GM18517 (cell line): ENCODE measurements at regions not wholly inside any gene's neighbourhood (a gene's known extent, or its start where the extent isn't known, plus 50 kb on each side); places are given as distances from the start of the nearest gene placed in this dataset.
"Not testable (repeated sequence)": the region's sequence is repeated elsewhere in the genome, so short reads cannot be mapped to it uniquely, and the experiment has no call there.

ENCODE experiments used
- ATAC-seq: cut with Tn5 transposase; IDR thresholded peaks from one replicate; pipeline ENCODE4 v1.9.1; 2021; ENCODE audit warnings: mild to moderate bottlenecking, moderate library complexity; ENCODE audit not compliant: unreplicated experiment

DNA sequence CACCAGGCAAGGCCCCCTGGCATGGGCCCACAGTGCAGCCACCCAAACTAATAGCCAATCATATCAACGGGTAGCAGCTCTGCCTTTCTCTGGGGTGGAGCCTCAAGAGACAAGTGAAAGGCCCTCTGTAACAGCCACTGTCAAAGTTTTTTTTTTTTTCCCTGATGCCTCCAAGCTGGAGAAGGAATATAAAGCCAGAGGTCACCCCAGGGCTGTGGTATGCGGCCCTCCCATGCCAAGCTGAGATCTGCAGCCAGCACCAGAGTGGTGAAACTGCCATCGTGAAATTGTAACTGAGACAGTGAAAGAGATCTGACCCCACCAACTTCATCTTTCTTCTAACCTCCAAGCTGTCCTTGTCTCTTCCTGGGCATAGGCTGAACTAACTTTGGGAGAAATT is 407.0 kb downstream of the KLHL4 start:
- ATAC-seq = no peak

DNA sequence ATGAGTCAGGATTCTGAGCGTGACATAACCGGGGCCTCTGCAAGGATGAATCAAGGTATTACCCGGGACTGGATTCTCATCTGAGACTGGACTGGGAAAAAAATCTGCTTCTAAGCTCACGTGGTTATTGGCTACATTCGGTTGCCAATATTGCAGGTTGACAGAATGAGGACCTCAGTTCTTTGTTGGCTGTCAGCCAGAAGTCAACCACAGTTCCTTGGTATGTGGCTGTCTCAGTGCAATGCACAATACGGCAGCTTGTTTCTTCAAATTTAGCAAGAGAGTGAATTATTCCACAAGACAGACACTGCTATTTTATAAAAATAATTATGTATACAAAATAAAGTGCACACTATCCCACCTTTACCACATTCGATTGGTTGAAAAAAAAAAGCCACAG is 424.2 kb downstream of the KLHL4 start:
- ATAC-seq = no peak

DNA sequence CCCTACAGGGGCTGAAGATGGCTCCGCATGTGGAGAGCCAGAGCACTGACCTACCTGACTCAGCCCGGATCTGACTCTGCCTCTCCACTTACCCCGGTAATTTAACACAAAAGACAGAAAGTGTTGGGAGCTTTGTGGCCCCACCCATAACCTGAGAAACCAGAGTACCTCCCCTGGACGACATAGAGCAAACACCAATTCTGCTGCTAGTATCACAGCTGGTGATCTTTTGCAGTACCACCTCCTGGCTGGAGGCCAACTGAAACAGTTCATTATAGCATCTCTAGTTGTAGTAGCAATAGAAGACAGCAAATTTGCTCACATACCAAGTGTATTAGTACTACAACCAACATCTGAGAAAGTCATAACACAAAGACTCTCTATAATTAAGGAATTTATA is 443.9 kb downstream of the KLHL4 start:
- no peak for ATAC-seq

DNA sequence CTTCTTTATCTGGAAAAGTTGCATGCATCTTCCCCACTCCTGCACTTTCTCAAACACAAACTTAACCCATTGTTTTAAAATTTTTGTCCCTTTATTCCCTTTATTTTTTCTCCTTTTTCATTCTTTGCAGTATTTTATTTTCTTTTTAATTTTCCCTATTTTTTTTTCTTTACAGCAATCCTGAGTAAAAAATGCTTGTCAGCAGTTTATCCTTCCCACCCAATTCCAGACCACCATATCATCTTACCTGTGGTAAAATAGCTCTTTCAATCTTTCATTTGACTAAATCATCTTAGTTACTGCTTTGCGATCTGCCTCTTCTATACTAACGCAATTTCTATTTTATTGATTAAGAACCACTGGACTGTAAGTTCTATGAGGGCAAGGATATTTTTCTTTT is 450.5 kb downstream of the KLHL4 start:
- ATAC-seq = no peak

- not testable (repeated sequence) for ATAC-seq
Measured at GRCh38 chrX:87972121-87972520, 454.5 kb downstream of the KLHL4 start.

DNA sequence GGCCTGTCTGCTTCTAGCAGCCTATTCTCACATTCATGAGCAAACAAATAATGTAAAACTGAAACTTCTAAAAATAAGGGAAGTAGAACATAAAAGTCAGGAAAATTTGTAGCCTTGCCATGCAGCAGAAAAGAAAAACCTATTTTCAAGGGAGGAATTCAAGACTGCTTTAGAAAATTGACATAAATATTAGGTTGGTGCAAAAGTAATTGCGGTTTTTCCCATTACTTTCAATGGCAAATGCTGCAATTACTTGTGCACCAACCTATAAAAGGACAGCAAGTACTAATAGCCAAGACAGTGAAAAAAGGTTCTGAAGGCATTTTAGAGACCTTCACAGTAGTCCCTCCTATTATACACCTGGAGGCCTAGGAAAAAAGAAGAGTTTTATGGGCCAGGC is 457.8 kb downstream of the KLHL4 start:
- ATAC-seq = no peak

- ATAC-seq = not testable (repeated sequence)
Measured at GRCh38 chrX:88007873-88008272, 490.3 kb downstream of the KLHL4 start.

GRCh38 chrX:88024022-88024421 is 506.4 kb downstream of the KLHL4 start:
- ATAC-seq = no peak

DNA sequence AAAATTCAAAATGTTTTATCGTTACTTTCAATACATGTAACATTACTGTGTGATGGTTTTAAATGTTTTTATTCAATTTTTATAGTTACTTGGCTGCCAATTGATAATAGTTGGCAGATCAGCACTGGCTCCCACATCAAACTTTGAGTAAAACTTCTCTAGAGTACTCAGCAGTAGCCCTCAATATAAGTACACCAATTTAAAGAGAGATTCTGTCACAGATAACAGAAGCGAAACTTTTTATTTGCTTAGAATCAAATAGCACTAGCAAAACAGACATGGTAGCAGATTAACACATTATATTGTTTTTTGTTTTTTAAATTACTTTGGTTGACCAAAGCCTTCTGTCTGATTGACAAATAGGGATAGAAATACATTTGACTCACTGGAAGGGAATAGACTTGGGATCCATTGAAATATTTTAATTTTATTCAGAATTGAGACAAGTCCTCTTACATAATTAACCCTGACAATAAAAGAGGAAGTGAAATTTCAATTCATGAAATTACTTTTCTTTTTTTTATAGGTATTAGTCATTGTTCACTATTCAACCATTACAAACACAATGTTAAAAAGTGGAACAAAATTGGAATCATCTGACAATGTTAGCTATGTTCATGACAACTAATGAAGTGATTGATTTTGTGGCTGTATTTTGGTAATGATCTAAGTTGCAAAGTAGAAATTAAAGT is 554.9 kb downstream of the KLHL4 start:
- no peak for ATAC-seq

GRCh38 chrX:88101968-88102367 is 584.4 kb downstream of the KLHL4 start:
- ATAC-seq = no peak

DNA sequence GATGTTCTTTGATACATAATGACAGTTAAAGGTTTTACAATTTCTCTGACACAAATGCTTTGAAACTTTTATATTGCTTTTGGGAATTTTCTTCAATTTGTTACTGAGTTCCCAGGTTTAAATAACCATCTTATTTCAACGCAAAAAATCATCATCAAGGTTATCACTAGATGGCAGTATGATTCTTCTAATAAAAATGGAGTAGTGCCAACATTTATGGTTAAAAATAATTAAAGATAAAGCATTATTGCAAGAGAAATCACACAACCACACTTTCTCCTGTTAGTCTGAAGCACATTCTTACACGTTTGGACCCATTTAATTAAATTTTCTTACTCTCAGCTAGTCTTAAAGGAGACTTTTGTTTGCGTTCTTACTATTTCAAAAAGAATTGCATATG is 611.3 kb upstream of the CPXCR1 start:
- ATAC-seq = no peak

- no peak for ATAC-seq
Measured at GRCh38 chrX:88136328-88136727, 610.7 kb upstream of the CPXCR1 start.

DNA sequence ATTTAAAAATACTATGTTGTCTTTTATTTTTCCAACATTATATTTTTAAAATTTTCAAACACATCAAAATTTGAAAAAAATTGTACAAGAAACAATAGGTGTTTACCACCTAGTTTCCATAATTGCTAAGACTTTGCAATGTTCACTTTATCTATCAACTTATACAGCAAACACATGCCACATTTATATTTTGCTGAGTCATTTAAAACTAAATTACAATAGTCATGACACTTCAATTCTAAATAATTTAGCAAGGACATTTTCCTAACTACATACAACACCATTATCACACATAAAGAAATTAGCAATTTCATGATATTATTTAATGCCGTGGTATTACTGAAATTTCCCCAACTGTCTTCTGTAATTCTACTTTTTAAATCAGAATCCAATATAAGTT is 600.4 kb upstream of the CPXCR1 start:
- ATAC-seq = no peak

- no peak for ATAC-seq
Measured at GRCh38 chrX:88170553-88170952, 576.5 kb upstream of the CPXCR1 start.

DNA sequence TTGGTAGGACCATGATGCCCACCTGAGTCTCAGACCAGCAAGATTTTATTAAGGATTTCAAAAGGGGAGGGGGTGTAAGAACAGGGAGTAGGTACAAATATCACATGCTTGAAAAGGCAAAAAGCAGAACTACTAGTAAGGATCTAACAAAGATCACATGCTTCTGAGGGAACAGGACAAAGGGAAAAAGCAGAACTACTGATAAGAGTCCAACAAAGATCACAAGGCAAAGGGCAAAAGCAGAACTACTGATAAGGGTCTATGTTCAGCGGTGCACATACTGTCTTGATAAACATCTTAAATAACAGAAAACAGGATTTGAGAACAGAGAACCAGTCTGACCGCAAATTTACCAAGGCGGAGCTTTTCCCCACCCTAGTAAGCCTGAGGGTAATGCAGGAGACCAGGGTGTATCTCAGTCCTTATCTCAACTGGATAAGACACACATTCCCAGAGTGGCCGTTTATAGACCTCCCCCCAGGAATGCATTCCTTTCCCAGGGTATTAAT is 573.0 kb upstream of the CPXCR1 start:
- not testable (repeated sequence) for ATAC-seq

DNA sequence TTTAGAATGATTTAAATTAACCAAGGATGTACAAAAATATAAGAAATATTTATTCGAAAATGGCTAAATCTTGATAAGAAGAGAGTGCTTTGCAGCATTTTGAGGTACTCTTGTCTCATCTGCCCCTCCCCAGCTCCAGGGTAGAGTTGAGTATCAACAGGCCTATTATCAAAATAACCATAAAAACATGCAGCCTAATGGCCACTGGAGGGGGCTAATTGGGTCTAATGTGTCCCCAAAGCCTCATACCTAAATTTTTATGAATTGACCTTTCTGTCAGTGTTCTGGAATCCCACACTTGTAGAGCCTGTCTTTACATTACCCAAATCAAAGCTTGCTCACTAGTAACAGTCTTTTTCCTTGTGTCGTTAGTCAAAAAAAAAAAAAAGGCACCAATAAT is 544.9 kb upstream of the CPXCR1 start:
- ATAC-seq = no peak

- no peak for ATAC-seq
Measured at GRCh38 chrX:88244066-88244465, 503.0 kb upstream of the CPXCR1 start.

DNA sequence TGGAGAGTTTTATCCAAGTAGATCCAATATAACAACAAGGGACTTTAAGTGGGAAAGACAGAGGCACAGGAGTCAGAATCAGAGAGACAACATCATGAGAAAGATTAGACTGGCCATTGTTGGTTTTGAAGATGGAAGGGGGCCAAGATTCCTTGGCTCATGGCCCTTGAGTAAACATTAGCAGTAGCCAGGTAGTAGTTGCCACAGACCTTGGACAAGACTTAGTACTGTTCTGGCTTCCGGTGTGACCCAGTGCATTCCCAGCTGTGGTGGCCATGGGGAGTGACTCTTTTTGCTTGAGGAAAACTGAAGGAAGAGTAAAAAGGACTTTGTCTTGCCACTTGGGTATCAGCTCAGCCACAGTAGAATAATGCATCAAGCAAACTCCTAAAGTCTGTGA is 462.2 kb upstream of the CPXCR1 start:
- no peak for ATAC-seq

- not testable (repeated sequence) for ATAC-seq
Measured at GRCh38 chrX:88313972-88314371, 433.1 kb upstream of the CPXCR1 start.

DNA sequence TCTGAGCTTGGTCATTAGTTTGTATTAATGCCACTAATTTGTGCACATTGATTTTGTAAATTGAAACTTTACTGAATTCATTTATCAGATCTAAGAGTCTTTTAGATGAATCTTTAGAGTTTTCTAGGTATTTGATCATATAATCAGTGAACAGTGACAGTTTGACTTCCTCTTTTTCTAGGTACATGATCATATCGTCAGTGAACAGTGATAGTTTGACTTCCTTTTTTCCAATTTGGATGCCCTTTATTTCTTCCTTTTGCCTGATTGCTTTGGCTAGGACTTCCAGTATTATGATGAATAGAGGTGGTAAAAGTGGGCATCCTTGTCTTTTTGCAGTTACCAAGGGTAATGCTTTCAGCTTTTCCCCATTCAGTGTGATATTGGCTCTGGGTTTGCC is 421.4 kb upstream of the CPXCR1 start:
- ATAC-seq = no peak

DNA sequence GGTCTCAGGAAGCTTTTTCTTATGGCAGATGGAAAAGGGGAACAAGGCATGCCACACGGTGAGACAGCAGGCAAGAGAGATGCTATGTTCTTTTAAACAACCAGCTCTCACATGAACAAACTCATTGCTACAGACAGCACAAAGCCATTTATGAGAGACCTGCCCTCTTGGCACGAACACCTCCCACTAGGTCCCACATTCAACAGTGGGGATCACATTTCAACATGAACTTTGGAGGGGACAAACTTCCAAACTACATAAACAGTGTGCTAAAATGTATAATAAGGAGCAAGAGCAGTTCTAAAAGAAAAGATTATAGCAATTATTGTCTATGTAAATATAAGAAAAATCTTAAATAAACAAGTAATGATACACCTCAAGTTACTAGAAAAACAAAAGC is 391.8 kb upstream of the CPXCR1 start:
- no peak for ATAC-seq

- no peak for ATAC-seq
Measured at GRCh38 chrX:88366314-88366713, 380.7 kb upstream of the CPXCR1 start.

- no peak for ATAC-seq
Measured at GRCh38 chrX:88378406-88378805, 368.6 kb upstream of the CPXCR1 start.
